Breast epithelium (tissue), 4 donors: ENCODE measurements at regions not wholly inside any gene's neighbourhood (a gene's known extent, or its start where the extent isn't known, plus 50 kb on each side); places are given as distances from the start of the nearest gene placed in this dataset.

Source experiments
- DNase-seq, 2 donors: peaks; one replicate each; pipeline ENCODE4 v3.0.0-alpha.2; 2019; ENCODE audit warnings: low spot score in 2 of 2
- H3K27ac ChIP-seq, 2 donors: fragments of 200-600 bp; sonication (generic) in 1 of 2; one replicate each; pipeline ENCODE4 v1.5.1; 2016 to 2019; ENCODE audit warnings: mild to moderate bottlenecking in 1 of 2
- H3K27me3 ChIP-seq, 2 donors: fragments of 200-600 bp; sonication (generic) in 1 of 2; one replicate each; pipeline versions ENCODE4 v1.5.1 to v1.6.0; 2017 to 2019; ENCODE audit warnings: control low read depth in 1 of 2, mild to moderate bottlenecking in 1 of 2
- H3K36me3 ChIP-seq: fragments of 200-600 bp; one replicate; pipeline ENCODE4 v1.5.1; 2019
- H3K4me1 ChIP-seq, 2 donors: fragments of 200-600 bp; sonication (generic); one replicate each; pipeline ENCODE4 v1.5.1; 2016 to 2019; ENCODE audit warnings: control low read depth in 1 of 2
- H3K4me3 ChIP-seq, 3 donors: fragments of 200-600 bp; sonication (generic); 1 replicate in 2 of 3; 2 replicates in 1 of 3; pipeline ENCODE4 v1.5.1; 2016 to 2019; ENCODE audit warnings: mild to moderate bottlenecking in 3 of 3, moderate library complexity in 2 of 3
- H3K9me3 ChIP-seq, 2 donors: fragments of 200-600 bp; sonication (generic) in 1 of 2; one replicate each; pipeline ENCODE4 v1.5.1; 2016 to 2019; ENCODE audit warnings: control low read depth in 1 of 2
- CTCF ChIP-seq, 3 donors: fragments of 450-650 bp; IDR thresholded peaks; one replicate each; pipeline ENCODE4 v1.5.1; 2016 to 2017; ENCODE audit warnings: antibody characterized with exemption in 3 of 3, mild to moderate bottlenecking in 3 of 3, moderate library complexity in 3 of 3
- POLR2A ChIP-seq: fragments of 450-650 bp; IDR thresholded peaks from one replicate; pipeline ENCODE4 v1.6.1; 2016; ENCODE audit warnings: antibody characterized with exemption, mild to moderate bottlenecking, moderate library complexity
- POLR2AphosphoS5 ChIP-seq, 3 donors: sonication (generic); formaldehyde crosslinking; IDR thresholded peaks; one replicate each; pipeline ENCODE4 v1.6.1; 2017; ENCODE audit warnings: antibody characterized with exemption in 3 of 3
- intact Hi-C: fragments of 100-400 bp; cut with DNase I; formaldehyde crosslinking; loops from one replicate; pipeline ENCODE4 v1.15.1; 2023; ENCODE audit warnings: low total_unique reads

GRCh38 chr2:120901201-120901600 is 165.5 kb downstream of the GLI2 start:
- Histone ChIP-seq H3K9me3 (no peaks in the 10 kb centered on the region), H3K4me3 (no peak overlapping the region), H3K27ac (no peak overlapping the region), H3K27me3 (no peaks in the 10 kb centered on the region), H3K36me3 (no peaks in the 10 kb centered on the region), H3K4me1 (no peaks in the 10 kb centered on the region)
- intact Hi-C loops: no loop called here
- DNase-seq: no peak
- TF ChIP-seq POLR2AphosphoS5 (IDR thresholded peaks at IDR 0.05) (no peak), CTCF (IDR thresholded peaks at IDR 0.05) (no peak), POLR2A (no peak)

GRCh38 chr2:120902592-120902991 is 166.9 kb downstream of the GLI2 start:
- Histone ChIP-seq H3K27ac (no peak overlapping the region), H3K27me3 (no peaks in the 10 kb centered on the region), H3K9me3 (no peaks in the 10 kb centered on the region), H3K36me3 (no peaks in the 10 kb centered on the region), H3K4me3 (no peak overlapping the region), H3K4me1 (no peaks in the 10 kb centered on the region)
- no peak for TF ChIP-seq POLR2A
- TF ChIP-seq CTCF (IDR thresholded peaks at IDR 0.05): no peak
- no peak for TF ChIP-seq POLR2AphosphoS5 (IDR thresholded peaks at IDR 0.05)
- intact Hi-C loops: no loop called here
- no peak for DNase-seq

DNA sequence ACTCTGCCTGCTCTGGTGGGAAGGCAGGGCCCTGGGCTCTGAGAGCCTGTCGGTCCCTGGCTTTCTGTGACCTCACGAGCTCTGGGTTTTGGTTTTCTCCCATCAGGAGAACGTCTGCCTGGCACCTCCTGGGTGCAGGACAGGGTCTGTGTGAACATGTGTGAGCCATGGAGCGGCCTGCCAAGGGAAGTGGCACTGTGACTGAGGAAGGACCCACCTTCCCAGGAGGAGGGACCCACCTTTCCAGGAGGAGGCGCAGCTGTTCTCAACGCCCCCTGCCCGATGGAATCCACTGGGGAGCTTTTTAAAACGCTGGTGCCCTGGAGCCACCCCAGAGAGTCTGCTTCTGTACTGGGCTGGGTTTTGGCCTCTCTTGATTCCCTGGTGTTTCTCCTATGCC is 168.7 kb downstream of the GLI2 start:
- no peak for DNase-seq
- no peaks in the 10 kb centered on the region for H3K4me1 ChIP-seq
- intact Hi-C loops: no loop called here
- no peaks in the 10 kb centered on the region for H3K27me3 ChIP-seq
- no peak overlapping the region for H3K4me3 ChIP-seq
- no peaks in the 10 kb centered on the region for H3K9me3 ChIP-seq
- no peaks in the 10 kb centered on the region for H3K36me3 ChIP-seq
- TF ChIP-seq CTCF (IDR thresholded peaks at IDR 0.05): no peak
- no peak for TF ChIP-seq POLR2A
- TF ChIP-seq POLR2AphosphoS5 (IDR thresholded peaks at IDR 0.05): no peak
- no peak overlapping the region for H3K27ac ChIP-seq

- TF ChIP-seq CTCF (IDR thresholded peaks at IDR 0.05) (no peak), POLR2AphosphoS5 (IDR thresholded peaks at IDR 0.05) (no peak)
- Histone ChIP-seq H3K9me3 (no peaks in the 10 kb centered on the region), H3K27me3 (no peaks in the 10 kb centered on the region), H3K4me3 (no peak overlapping the region), H3K4me1 (no peaks in the 10 kb centered on the region), H3K36me3 (no peaks in the 10 kb centered on the region), H3K27ac (no peak overlapping the region)
- intact Hi-C loops: no loop called here
- DNase-seq: no peak
These were observed 169.2 kb downstream of the GLI2 start for GRCh38 chr2:120904830-120905234.

GRCh38 chr2:120905298-120905697 is 169.6 kb downstream of the GLI2 start:
- no peak for DNase-seq
- intact Hi-C loops: no loop called here

More at GRCh38 chr2:120905298-120905697, 169.6 kb downstream of the GLI2 start:
- TF ChIP-seq POLR2A: no peak
- TF ChIP-seq CTCF (IDR thresholded peaks at IDR 0.05): no peak
- no peak for TF ChIP-seq POLR2AphosphoS5 (IDR thresholded peaks at IDR 0.05)
- Histone ChIP-seq H3K36me3 (no peaks in the 10 kb centered on the region), H3K4me1 (no peaks in the 10 kb centered on the region), H3K9me3 (no peaks in the 10 kb centered on the region), H3K27me3 (no peaks in the 10 kb centered on the region), H3K4me3 (no peak overlapping the region), H3K27ac (no peak overlapping the region)
